SW480 (cell line): ENCODE measurements at regions not wholly inside any gene's neighbourhood (a gene's known extent, or its start where the extent isn't known, plus 50 kb on each side); places are given as distances from the start of the nearest gene placed in this dataset.

Experiments used
- DNase-seq: peaks from one replicate; pipeline ENCODE4 v3.0.0-alpha.2; 2016; ENCODE audit warnings: low spot score

DNA sequence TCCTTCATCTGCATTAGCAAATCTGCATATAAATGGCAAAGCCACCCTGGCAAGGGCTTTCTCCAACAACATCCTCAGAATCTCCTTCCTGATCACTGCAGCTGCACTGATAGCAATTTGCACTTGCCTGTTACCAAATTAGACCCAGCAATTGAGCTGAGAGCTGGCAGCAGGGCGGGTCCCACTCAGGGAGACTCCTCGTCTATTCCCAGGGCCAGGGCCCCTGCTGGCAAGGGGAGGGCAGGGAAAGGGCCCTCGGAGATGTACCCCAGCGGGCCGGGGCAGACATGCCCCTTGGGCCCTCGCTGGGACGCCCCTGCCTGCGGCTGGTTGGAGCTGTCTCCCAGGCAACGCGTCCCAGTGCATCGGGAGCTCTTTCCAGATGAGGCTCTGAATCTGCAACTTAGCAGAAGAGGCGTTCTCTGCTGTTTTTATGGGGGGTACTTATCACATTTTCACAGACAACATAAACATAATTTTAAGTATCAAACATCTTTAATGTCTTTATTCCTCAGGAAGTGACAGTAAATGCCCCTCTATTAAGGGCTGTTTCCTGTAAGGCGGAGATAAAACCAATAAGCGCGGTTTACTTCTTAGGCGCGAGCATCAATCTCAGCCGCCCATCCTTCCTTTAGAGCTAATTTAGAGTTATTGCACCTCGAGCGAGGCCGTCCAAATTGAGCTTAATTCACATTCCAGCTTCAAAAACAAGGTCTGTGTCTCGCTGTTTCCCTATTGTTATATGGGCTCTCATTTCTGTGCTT is 249.0 kb upstream of the PPP2R2D start:
- DNase-seq: no peak

DNA sequence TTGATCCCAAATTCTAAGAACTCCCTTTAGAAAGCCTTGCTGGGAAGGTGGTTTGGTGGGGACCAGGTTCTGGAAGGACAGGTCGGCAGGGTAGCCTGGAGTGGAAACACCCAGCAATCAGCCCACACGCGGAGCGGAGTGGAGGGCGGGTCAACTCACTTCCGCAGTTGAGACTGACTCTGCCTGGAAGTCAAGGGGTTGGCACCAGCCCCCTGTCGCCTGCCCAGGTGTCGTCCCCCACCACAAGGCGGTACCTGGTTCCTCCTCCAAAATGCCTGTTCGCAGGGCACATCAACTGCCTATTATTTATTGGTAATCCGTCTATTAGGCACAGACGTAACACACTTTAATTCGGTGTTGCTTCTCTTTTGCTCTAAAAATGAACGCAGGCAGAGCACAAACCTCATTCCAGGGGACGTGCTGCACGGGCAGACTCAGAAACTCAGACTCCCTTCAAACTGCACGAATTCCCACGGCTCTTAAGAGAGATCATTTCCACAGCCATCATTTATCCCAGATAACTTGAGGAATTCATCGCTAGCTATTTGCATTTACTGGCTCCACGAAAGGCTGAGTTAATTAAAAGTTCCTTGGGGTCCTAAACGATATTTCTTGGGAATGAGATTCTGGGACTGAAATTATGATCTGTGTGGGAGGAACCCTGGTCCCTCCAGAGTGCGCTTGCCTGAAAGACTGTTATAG is 248.2 kb upstream of the PPP2R2D start:
- no peak for DNase-seq

- DNase-seq: no peak
Observed at GRCh38 chr10:131653140-131653539, 247.7 kb upstream of the PPP2R2D start.

- DNase-seq: no peak
Observed at GRCh38 chr10:131653554-131654470, 247.0 kb upstream of the PPP2R2D start.

DNA sequence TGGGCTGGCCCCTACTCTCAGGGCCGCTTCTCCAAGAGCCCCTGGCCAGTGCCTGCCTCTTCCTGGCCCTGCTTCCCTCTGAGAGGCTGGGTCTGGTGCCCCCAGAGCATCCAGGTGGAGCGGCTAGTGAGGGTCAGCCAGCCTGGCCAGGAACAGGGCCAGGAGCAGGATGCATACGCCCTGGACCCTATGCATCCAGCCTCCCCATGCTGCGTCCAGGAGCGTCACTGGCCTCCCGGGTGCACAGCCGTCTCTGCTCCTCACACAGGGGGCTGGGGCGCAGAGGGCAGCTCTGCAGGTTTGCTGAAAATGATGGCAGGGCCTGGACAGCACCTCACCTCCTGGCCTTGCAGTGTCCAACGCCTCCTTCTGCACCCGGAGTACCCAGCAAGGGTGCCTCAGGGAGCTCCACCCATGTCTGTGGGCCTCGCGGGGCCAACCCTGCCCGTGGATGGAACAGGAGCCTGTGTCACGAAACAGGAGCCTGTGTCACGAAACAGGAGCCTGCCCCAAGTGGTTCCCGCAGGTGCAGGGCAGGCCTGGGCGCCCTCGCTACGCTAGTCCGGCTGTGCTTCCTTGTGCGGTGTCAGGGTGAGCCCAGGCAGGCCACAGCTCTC is 246.2 kb upstream of the PPP2R2D start:
- no peak for DNase-seq

DNA sequence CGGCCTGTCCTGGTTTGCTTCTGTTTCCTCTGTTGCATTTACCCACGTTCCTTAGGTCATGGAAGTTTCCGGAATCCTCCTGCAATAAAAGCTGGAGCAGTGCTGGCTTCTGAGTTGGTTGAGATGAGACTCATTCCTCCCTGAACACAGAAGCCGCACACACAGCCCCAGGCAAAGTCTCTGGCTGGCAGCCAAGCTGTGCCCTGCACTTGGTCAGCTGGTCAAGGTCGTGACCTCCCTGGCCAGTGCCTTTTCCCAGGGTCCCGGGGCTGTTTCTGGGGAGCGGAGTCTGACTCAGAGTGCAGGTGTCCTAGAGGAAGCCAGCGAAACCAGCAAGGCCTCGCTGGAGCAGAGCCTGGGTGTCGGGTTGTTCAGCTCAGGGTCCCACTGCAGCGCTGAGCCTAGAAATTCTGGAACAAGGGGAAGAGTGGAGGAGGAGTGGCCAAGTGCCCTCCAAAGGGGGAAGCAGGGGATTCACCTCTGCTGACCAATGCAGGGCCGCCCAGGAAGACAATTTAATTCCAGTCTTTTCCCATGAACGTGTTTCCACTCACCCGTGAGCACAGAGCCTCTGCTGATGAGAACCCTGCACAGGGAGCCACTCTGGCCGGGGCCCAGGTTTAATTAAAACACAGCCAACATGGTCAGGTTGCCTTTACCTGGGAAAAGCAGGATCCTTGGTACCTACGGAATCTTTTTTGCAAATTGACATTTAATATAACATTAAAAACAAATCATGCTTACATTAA is 245.5 kb upstream of the PPP2R2D start:
- no peak for DNase-seq

GRCh38 chr10:131656009-131656408 is 244.8 kb upstream of the PPP2R2D start:
- DNase-seq: no peak

DNA sequence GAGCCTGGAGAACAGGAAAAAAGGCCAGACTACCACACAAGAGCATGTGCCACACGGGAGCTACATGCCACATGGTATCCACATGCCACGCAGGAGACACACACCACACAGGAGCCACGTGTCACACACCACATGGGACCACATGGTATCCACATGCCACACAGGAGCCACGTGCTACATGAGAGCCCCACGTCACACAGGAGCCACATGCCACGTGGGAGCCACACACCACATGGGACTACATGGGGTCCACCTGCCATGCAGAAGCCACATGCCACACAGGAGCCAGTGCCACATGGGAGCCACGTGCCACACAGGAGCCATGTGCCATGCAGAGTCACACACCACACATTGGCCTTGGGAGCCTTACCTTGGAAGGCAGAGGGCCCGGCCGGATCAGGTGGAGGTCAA is 244.4 kb upstream of the PPP2R2D start:
- DNase-seq: no peak

DNA sequence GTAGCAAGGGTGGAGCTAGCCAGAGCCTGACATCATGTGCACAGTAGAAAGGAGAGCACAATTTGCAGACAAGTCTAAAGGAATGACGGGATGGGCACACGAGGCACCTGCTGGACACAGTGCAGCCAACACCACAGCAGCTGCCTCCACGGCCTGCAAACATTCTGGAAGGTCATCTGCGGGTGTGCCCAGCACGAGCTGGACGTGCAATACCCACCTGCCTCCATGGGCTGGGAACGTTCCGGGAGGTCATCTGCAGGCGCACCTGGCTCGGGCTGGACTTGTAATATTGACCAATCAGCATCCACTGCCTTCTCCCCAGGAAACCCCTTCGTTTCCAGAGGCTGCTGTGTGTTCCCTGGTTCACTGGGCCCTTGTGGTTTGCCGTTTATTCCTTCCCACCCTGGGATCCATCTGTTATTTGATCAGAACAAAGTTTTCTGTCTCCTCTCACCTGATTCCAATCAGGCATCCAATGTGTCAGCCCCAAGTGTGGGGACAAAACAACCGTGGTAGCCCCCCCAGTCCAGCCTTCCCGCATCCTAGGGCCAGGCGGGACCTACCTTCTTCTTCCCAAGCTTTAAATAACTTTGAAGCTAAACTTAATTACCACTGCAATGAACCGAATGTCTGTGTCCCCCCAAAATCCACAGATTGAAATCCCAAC is 243.4 kb upstream of the PPP2R2D start:
- DNase-seq: no peak

GRCh38 chr10:131657985-131658330 is 242.8 kb upstream of the PPP2R2D start:
- no peak for DNase-seq

DNA sequence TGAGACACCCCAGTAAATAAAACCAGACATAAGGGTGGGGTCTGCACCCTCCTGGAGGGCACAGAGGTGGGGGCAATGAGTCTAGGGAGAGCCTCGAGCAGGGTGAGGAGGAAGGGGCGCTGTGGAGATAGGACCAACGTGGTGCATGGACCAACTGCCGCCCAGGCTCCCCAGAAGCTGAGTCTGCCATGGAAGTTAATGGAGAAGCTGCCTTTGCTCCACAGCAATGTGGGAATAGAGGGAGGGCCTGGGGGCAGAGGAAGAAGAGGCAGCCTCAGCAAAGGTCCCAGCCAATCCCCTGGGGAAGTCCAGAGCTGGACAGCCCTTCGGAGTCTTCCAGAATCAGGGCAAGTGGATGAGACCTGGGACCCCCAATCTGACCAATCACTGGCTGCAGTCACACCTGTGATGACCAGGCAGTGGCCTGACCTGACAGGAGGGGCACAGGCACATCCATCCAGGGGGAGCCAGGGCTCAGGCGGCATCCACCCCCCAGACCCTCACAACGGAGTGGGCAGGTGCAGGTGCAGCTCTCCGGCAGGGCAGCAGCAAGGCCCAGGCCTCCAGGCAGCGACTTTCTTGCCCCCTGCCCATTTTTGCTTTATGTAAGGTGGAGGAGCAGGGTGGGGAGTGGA is 242.2 kb upstream of the PPP2R2D start:
- DNase-seq: no peak

DNA sequence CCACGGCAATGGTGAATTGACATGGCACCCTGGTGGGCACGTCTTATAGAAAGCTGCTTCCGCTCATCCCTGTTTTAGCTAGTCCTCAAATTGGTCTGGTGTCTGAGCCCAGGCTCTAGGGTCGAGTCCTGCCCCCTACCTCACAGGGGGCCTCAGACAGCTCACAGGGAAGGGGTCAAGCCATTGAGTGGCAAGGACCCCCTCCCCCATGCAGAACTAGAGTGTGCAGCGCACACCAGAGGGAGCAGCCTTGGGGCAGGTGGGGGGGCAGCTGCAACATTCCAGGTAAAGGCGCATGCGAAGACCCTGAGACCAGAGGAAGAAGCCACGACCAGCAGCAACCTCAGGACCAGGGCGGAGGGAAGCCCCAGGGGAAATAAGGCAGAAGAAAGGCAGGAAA is 240.4 kb upstream of the PPP2R2D start:
- no peak for DNase-seq

GRCh38 chr10:131662851-131663250 is 238.0 kb upstream of the PPP2R2D start:
- DNase-seq: no peak

DNA sequence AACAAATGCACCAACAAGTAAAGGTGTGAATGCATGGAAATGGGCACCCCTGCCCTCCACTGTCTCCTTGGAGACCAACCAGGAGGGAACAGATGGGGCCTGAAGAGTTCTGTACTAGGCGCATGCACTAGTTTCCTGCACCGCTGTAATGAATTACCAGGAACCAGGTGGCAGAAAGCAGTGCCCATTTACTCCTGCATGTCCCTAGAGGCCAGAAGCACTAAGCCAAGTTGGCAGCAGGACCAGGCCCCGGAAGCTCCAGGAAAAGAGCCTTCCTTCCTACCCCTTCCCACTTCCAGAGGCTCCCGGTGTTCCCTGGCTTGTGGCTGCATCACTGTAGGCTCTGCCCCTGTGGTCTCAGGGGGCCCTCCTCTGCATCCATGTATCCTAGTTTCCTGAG is 237.5 kb upstream of the PPP2R2D start:
- DNase-seq: no peak

GRCh38 chr10:131666091-131666490 is 234.7 kb upstream of the PPP2R2D start:
- no peak for DNase-seq

GRCh38 chr10:131667047-131667446 is 233.8 kb upstream of the PPP2R2D start:
- DNase-seq: no peak

DNA sequence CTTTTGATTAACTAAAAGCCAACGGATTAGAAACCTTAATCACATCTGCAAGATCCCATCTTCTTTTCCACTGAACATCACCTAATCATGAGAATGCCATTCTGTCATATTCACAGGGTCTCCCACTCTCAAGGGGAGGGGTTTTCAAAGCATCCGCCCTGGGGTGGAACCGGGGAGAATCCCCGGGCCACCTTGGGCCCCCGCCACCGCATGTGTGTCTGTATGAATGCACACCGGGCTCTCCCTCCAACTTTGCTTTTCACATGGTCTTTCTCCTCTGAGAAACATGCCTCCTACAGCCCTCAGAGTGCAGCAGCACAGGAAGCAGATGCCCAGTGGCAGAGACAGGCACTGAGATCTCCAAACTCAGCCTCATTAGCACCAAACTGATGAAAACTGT is 233.2 kb upstream of the PPP2R2D start:
- DNase-seq: no peak

DNA sequence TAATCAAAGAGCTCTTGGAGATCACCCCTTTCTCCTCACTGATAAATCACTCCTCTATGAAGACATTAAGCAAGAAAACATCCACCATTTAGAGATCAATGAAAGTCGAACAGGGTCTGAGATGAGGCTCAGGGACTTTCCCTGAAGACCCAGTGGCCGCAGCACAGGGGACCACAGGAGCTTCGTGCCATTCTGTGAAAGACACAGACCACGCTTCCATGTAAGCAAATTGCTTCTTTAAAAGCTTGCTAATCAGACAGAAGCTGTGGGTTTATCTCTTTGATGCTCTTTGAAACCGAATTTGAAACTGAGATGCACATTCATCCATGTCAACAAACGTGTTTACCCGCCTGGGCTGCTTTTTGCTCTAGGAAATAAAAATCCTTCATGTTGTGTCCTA is 231.9 kb upstream of the PPP2R2D start:
- DNase-seq: no peak

GRCh38 chr10:131669838-131670237 is 231.0 kb upstream of the PPP2R2D start:
- no peak for DNase-seq

GRCh38 chr10:131670341-131670740 is 230.5 kb upstream of the PPP2R2D start:
- DNase-seq: no peak

- no peak for DNase-seq
Observed at GRCh38 chr10:131673396-131673795, 227.4 kb upstream of the PPP2R2D start.
